Astrocyte of the spinal cord (primary cell): ENCODE measurements at regions not wholly inside any gene's neighbourhood (a gene's known extent, or its start where the extent isn't known, plus 50 kb on each side); places are given as distances from the start of the nearest gene placed in this dataset.

Experiments
- DNase-seq: peaks from one replicate; pipeline ENCODE4 v3.0.0; 2011; ENCODE audit warnings: low read depth, low spot score
- H3K4me3 ChIP-seq: 2 replicates; pipeline ENCODE4 v1.5.1; 2011; ENCODE audit warnings: low read depth, mild to moderate bottlenecking, low read length, moderate library complexity
- CTCF ChIP-seq: IDR thresholded peaks from 2 replicates; pipeline ENCODE4 v1.5.1; 2012; ENCODE audit warnings: low read depth, mild to moderate bottlenecking, low read length, inconsistent platforms
- in situ Hi-C: cut with HindIII; loops from 2 replicates; pipeline ENCODE4 v1.10.0; 2017; ENCODE audit warnings: low sequenced_read_pairs

- TF ChIP-seq CTCF = no peak
- DNase-seq = no peak
- in situ Hi-C loops = no loop called here
- no peak overlapping the region for H3K4me3 ChIP-seq
Measured at GRCh38 chr9:109709866-109710265, 70.1 kb upstream of the PALM2AKAP2 start.

- no peak overlapping the region for H3K4me3 ChIP-seq
- no peak for DNase-seq
- TF ChIP-seq CTCF = no peak
- in situ Hi-C loops = no loop called here
Measured at GRCh38 chr9:109710830-109711229, 69.2 kb upstream of the PALM2AKAP2 start.

GRCh38 chr9:109715344-109715743 is 64.7 kb upstream of the PALM2AKAP2 start:
- H3K4me3 ChIP-seq = no peak overlapping the region
- TF ChIP-seq CTCF = no peak
- DNase-seq = no peak
- in situ Hi-C loops = no loop called here

- DNase-seq = no peak
- no peak for TF ChIP-seq CTCF
- no peak overlapping the region for H3K4me3 ChIP-seq
- in situ Hi-C loops = no loop called here
Measured at GRCh38 chr9:109716631-109717030, 63.4 kb upstream of the PALM2AKAP2 start.

- TF ChIP-seq CTCF = no peak
- in situ Hi-C loops = no loop called here
- no peak overlapping the region for H3K4me3 ChIP-seq
- DNase-seq = no peak
Measured at GRCh38 chr9:109717342-109717741, 62.7 kb upstream of the PALM2AKAP2 start.

GRCh38 chr9:109718861-109719260 is 61.1 kb upstream of the PALM2AKAP2 start:
- no peak overlapping the region for H3K4me3 ChIP-seq
- TF ChIP-seq CTCF = no peak
- in situ Hi-C loops = no loop called here
- no peak for DNase-seq

- no peak for TF ChIP-seq CTCF
- in situ Hi-C loops = no loop called here
- DNase-seq = no peak
- H3K4me3 ChIP-seq = no peak overlapping the region
Measured at GRCh38 chr9:109721001-109721400, 59.0 kb upstream of the PALM2AKAP2 start.
